ENCODE measurements at regions not wholly inside any gene's neighbourhood (a gene's known extent, or its start where the extent isn't known, plus 50 kb on each side); places are given as distances from the start of the nearest gene placed in this dataset.

DNA sequence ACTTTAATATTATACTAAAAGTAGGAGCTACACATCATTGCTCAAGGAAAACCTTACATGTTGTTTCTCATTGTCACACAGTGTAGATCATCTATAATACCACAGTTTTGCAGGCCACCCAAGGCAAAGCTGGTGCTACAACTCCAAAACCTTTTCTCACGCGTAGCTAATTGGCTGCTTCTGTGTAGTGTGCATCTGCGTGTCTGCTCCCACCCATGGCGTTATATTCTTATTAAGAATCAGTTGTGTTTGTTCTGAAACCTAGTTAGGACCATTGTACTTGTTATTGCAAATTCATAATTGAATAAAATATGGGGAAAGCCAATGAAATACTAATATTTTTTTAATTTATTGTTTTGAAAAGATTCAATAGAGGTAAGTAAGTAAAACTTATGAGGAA, 83.9 kb downstream of the RBM43 start:
- TF ChIP-seq, protein P1, sequence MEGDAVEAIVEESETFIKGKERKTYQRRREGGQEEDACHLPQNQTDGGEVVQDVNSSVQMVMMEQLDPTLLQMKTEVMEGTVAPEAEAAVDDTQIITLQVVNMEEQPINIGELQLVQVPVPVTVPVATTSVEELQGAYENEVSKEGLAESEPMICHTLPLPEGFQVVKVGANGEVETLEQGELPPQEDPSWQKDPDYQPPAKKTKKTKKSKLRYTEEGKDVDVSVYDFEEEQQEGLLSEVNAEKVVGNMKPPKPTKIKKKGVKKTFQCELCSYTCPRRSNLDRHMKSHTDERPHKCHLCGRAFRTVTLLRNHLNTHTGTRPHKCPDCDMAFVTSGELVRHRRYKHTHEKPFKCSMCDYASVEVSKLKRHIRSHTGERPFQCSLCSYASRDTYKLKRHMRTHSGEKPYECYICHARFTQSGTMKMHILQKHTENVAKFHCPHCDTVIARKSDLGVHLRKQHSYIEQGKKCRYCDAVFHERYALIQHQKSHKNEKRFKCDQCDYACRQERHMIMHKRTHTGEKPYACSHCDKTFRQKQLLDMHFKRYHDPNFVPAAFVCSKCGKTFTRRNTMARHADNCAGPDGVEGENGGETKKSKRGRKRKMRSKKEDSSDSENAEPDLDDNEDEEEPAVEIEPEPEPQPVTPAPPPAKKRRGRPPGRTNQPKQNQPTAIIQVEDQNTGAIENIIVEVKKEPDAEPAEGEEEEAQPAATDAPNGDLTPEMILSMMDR (IDR thresholded peaks at IDR 0.05; ENCODE audit: low read length), result no peak
- TF ChIP-seq EZH2phosphoT487 (IDR thresholded peaks at IDR 0.05; ENCODE audit: low read length) (no peak), EZH2 (optimal IDR thresholded peaks at IDR 0.05; ENCODE audit: low read depth, low read length) (no peak)
